Mesendoderm (in vitro differentiated cells): ENCODE measurements at regions not wholly inside any gene's neighbourhood (a gene's known extent, or its start where the extent isn't known, plus 50 kb on each side); places are given as distances from the start of the nearest gene placed in this dataset.

Experiments
- DNase-seq: peaks from one replicate; pipeline ENCODE4 v3.0.0; 2013
- H2AK5ac ChIP-seq: 2 replicates; pipeline ENCODE4 v1.6.1; 2013; ENCODE audit warnings: low read length, inconsistent platforms
- H2BK120ac ChIP-seq: 2 replicates; pipeline ENCODE4 v1.6.1; 2013; ENCODE audit warnings: low read depth, mild to moderate bottlenecking, low read length, moderate library complexity, mixed read lengths
- H2BK15ac ChIP-seq: replicated peaks from 2 replicates; pipeline ENCODE4 v1.6.1; 2013; ENCODE audit warnings: low read depth, mild to moderate bottlenecking, moderate library complexity
- H2BK5ac ChIP-seq: 2 replicates; pipeline ENCODE4 v1.6.1; 2013; ENCODE audit warnings: low read length, inconsistent platforms
- H3K18ac ChIP-seq: 2 replicates; pipeline ENCODE4 v1.6.1; 2013; ENCODE audit warnings: mild to moderate bottlenecking, low read length, mixed read lengths
- H3K23ac ChIP-seq: one replicate; pipeline ENCODE4 v1.6.1; 2013; ENCODE audit warnings: low read length
- H3K27ac ChIP-seq: 2 replicates; pipeline ENCODE4 v1.5.1; 2013; ENCODE audit warnings: low read depth, mild to moderate bottlenecking, inconsistent platforms, low read length, moderate library complexity
- H3K27me3 ChIP-seq: 2 replicates; pipeline ENCODE4 v1.6.1; 2013; ENCODE audit warnings: low read length, control low read depth, mild to moderate bottlenecking, inconsistent platforms; ENCODE audit not compliant: insufficient read depth, poor library complexity
- H3K36me3 ChIP-seq: 2 replicates; pipeline ENCODE4 v1.6.1; 2013; ENCODE audit warnings: low read length, inconsistent platforms; ENCODE audit not compliant: control insufficient read depth, insufficient read depth
- H3K4ac ChIP-seq: one replicate; pipeline ENCODE4 v1.6.1; 2013; ENCODE audit warnings: low read depth, mild to moderate bottlenecking, low read length, moderate library complexity
- H3K4me1 ChIP-seq: 2 replicates; pipeline ENCODE4 v1.6.1; 2013; ENCODE audit warnings: low read depth, low read length, inconsistent platforms; ENCODE audit not compliant: control insufficient read depth
- H3K4me2 ChIP-seq: 2 replicates; pipeline ENCODE4 v1.6.1; 2013; ENCODE audit warnings: low read length
- H3K4me3 ChIP-seq: 2 replicates; pipeline ENCODE4 v1.5.1; 2013; ENCODE audit warnings: mild to moderate bottlenecking, low read length
- H3K56ac ChIP-seq: one replicate; pipeline ENCODE4 v1.6.1; 2013; ENCODE audit warnings: low read length
- H3K79me1 ChIP-seq: 2 replicates; pipeline ENCODE4 v1.6.1; 2013; ENCODE audit warnings: low read length, inconsistent platforms
- H3K79me2 ChIP-seq: 2 replicates; pipeline ENCODE4 v1.6.1; 2013; ENCODE audit warnings: mild to moderate bottlenecking, low read length; ENCODE audit not compliant: control insufficient read depth, insufficient read depth
- H3K9ac ChIP-seq: 2 replicates; pipeline ENCODE4 v1.6.1; 2013; ENCODE audit warnings: low read length, inconsistent platforms
- H4K5ac ChIP-seq: one replicate; pipeline ENCODE4 v1.6.1; 2013; ENCODE audit warnings: low read length
- H4K8ac ChIP-seq: one replicate; pipeline ENCODE4 v1.6.1; 2013; ENCODE audit warnings: low read depth, mild to moderate bottlenecking, control low read depth, low read length, moderate library complexity
- WGBS: extraction: QIAGEN DNeasy Blood & Tissue Kit; methylation state at CpG from one replicate; pipeline ENCODE4 v1.1.7; 2013; ENCODE audit warnings: low lambda C conversion rate, missing lambda C conversion rate; ENCODE audit not compliant: insufficient coverage; ENCODE audit errors: extremely low coverage; 5-methylcytosine and 5-hydroxymethylcytosine counted together

GRCh38 chr14:100416921-100417860 is 94.1 kb downstream of the SLC25A47 start:
- Histone ChIP-seq H4K5ac (no peak overlapping the region), H3K4me3 (no peak overlapping the region), H3K9ac (peak overlapping the region; percentile 29), H2BK5ac (no peak overlapping the region), H3K36me3 (no peaks in the 10 kb centered on the region), H3K79me1 (peaks cover 1% of the 10 kb centered on the region), H4K8ac (no peak overlapping the region), H3K27ac (no peak overlapping the region), H2BK120ac (no peak overlapping the region), H3K4ac (no peak overlapping the region), H3K56ac (peak overlapping the region; percentile 73), H3K4me2 (no peak overlapping the region), H3K18ac (no peak overlapping the region), H3K27me3 (no peaks in the 10 kb centered on the region), H3K23ac (no peak overlapping the region), H3K79me2 (no peaks in the 10 kb centered on the region), H2AK5ac (peak overlapping the region; percentile 48), H2BK15ac (no peak overlapping the region), H3K4me1 (peaks cover 2% of the 10 kb centered on the region)
- no CpG with 5 or more reads among the region's 13 CpGs for WGBS
- DNase-seq = peak; percentile 91

GRCh38 chr14:100419856-100420255 is 96.7 kb downstream of the SLC25A47 start:
- Histone ChIP-seq H3K18ac (no peak overlapping the region), H3K79me2 (no peaks in the 10 kb centered on the region), H3K4me2 (no peak overlapping the region), H3K9ac (no peak overlapping the region), H3K4me1 (peaks cover 5% of the 10 kb centered on the region), H3K4ac (no peak overlapping the region), H3K27me3 (no peaks in the 10 kb centered on the region), H4K8ac (no peak overlapping the region), H2AK5ac (no peak overlapping the region), H3K23ac (no peak overlapping the region), H3K27ac (no peak overlapping the region), H2BK5ac (no peak overlapping the region), H3K4me3 (no peak overlapping the region), H3K79me1 (peaks cover 1% of the 10 kb centered on the region), H3K36me3 (no peaks in the 10 kb centered on the region), H2BK15ac (no peak overlapping the region), H3K56ac (peak overlapping the region; percentile 38), H4K5ac (no peak overlapping the region), H2BK120ac (no peak overlapping the region)
- DNase-seq = peak; percentile 56
- WGBS = no CpG with 5 or more reads among the region's 4 CpGs

- no peak overlapping the region for H2AK5ac ChIP-seq
- no peak overlapping the region for H2BK120ac ChIP-seq
- no peak overlapping the region for H3K9ac ChIP-seq
- no peak overlapping the region for H3K4me2 ChIP-seq
- H2BK5ac ChIP-seq = no peak overlapping the region
- H3K56ac ChIP-seq = no peak overlapping the region
- H3K36me3 ChIP-seq = no peaks in the 10 kb centered on the region
- no peaks in the 10 kb centered on the region for H3K79me2 ChIP-seq
- no peak overlapping the region for H3K27ac ChIP-seq
- H3K23ac ChIP-seq = no peak overlapping the region
- WGBS = no CpG with 5 or more reads among the region's 2 CpGs
- H3K4me3 ChIP-seq = no peak overlapping the region
- no peak overlapping the region for H4K5ac ChIP-seq
- no peak overlapping the region for H3K4ac ChIP-seq
- H3K79me1 ChIP-seq = peaks cover 1% of the 10 kb centered on the region
- H4K8ac ChIP-seq = no peak overlapping the region
- peaks cover 9% of the 10 kb centered on the region for H3K4me1 ChIP-seq
- H2BK15ac ChIP-seq = no peak overlapping the region
- H3K18ac ChIP-seq = no peak overlapping the region
- no peak for DNase-seq
- H3K27me3 ChIP-seq = no peaks in the 10 kb centered on the region
Observed at GRCh38 chr14:100421756-100422470, 98.8 kb downstream of the SLC25A47 start.

GRCh38 chr14:100422556-100423316 is 99.6 kb downstream of the SLC25A47 start:
- H3K27ac ChIP-seq = no peak overlapping the region
- H3K4ac ChIP-seq = no peak overlapping the region
- no peak overlapping the region for H3K4me2 ChIP-seq
- no peaks in the 10 kb centered on the region for H3K36me3 ChIP-seq
- H2BK5ac ChIP-seq = no peak overlapping the region
- no peak overlapping the region for H3K23ac ChIP-seq
- H3K56ac ChIP-seq = no peak overlapping the region
- H3K79me1 ChIP-seq = peaks cover 1% of the 10 kb centered on the region
- no CpG with 5 or more reads among the region's 12 CpGs for WGBS
- H4K8ac ChIP-seq = no peak overlapping the region
- H2BK120ac ChIP-seq = no peak overlapping the region
- no peak overlapping the region for H4K5ac ChIP-seq
- H3K4me3 ChIP-seq = no peak overlapping the region
- H2AK5ac ChIP-seq = no peak overlapping the region
- no peak overlapping the region for H3K9ac ChIP-seq
- DNase-seq = no peak
- no peak overlapping the region for H3K18ac ChIP-seq
- peaks cover 7% of the 10 kb centered on the region for H3K4me1 ChIP-seq
- H2BK15ac ChIP-seq = no peak overlapping the region
- H3K27me3 ChIP-seq = no peaks in the 10 kb centered on the region
- H3K79me2 ChIP-seq = no peaks in the 10 kb centered on the region

- H3K27me3 ChIP-seq = no peaks in the 10 kb centered on the region
- H3K4me3 ChIP-seq = no peak overlapping the region
- no CpG with 5 or more reads among the region's 13 CpGs for WGBS
- no peak overlapping the region for H2AK5ac ChIP-seq
- H3K4ac ChIP-seq = no peak overlapping the region
- H3K79me2 ChIP-seq = no peaks in the 10 kb centered on the region
- H3K79me1 ChIP-seq = peaks cover 1% of the 10 kb centered on the region
- H3K9ac ChIP-seq = no peak overlapping the region
- H2BK15ac ChIP-seq = no peak overlapping the region
- no peak overlapping the region for H2BK5ac ChIP-seq
- DNase-seq = no peak
- H2BK120ac ChIP-seq = no peak overlapping the region
- H3K4me1 ChIP-seq = peaks cover 7% of the 10 kb centered on the region
- no peaks in the 10 kb centered on the region for H3K36me3 ChIP-seq
- H3K27ac ChIP-seq = no peak overlapping the region
- H4K8ac ChIP-seq = no peak overlapping the region
- H3K23ac ChIP-seq = no peak overlapping the region
- no peak overlapping the region for H3K56ac ChIP-seq
- no peak overlapping the region for H4K5ac ChIP-seq
- no peak overlapping the region for H3K4me2 ChIP-seq
- H3K18ac ChIP-seq = no peak overlapping the region
Observed at GRCh38 chr14:100423317-100424010, 100.3 kb downstream of the SLC25A47 start.
